ENCODE measurements at regions not wholly inside any gene's neighbourhood (a gene's known extent, or its start where the extent isn't known, plus 50 kb on each side); places are given as distances from the start of the nearest gene placed in this dataset.
"Not testable (repeated sequence)": the region's sequence is repeated elsewhere in the genome, so short reads cannot be mapped to it uniquely, and the experiment has no call there.

- ChIA-PET CTCF (no interaction called here), POLR2A (no interaction called here)
- Mint-ChIP-seq H3K9me3 (ENCODE audit: insufficient read depth) (no peaks in the 10 kb centered on the region), H3K4me1 (ENCODE audit: low read depth) (no peaks in the 10 kb centered on the region), H3K27me3 (ENCODE audit: low read depth) (peaks cover 19% of the 10 kb centered on the region), H3K36me3 (ENCODE audit: low read depth) (no peaks in the 10 kb centered on the region), H3K4me3 (no peak overlapping the region), H3K27ac (no peak overlapping the region)
- DNase-seq (no peak), ATAC-seq (no peak)
Observed at GRCh38 chr17:77804796-77805426, 153.6 kb upstream of the TNRC6C start.

GRCh38 chr17:77805970-77806369, 152.5 kb upstream of the TNRC6C start:
- not testable (repeated sequence) for H3K36me3 Mint-ChIP-seq (ENCODE audit: low read depth)

GRCh38 chr17:77807051-77807745, 151.3 kb upstream of the TNRC6C start:
- H3K27ac Mint-ChIP-seq, result no peak overlapping the region
- no peak overlapping the region for H3K4me3 Mint-ChIP-seq
- peaks cover 8% of the 10 kb centered on the region for H3K27me3 Mint-ChIP-seq (ENCODE audit: low read depth)
- ATAC-seq (no peak), DNase-seq (no peak)
- H3K36me3 Mint-ChIP-seq (ENCODE audit: low read depth), result no peaks in the 10 kb centered on the region
- H3K9me3 Mint-ChIP-seq (ENCODE audit: insufficient read depth), result no peaks in the 10 kb centered on the region
- ChIA-PET POLR2A (no interaction called here), CTCF (no interaction called here)
- H3K4me1 Mint-ChIP-seq (ENCODE audit: low read depth), result no peaks in the 10 kb centered on the region

More at GRCh38 chr17:77805970-77806369, 152.5 kb upstream of the TNRC6C start:
- ATAC-seq; POLR2A ChIA-PET; H3K4me1 Mint-ChIP-seq (ENCODE audit: low read depth); H3K4me3 Mint-ChIP-seq; H3K9me3 Mint-ChIP-seq (ENCODE audit: insufficient read depth); DNase-seq; CTCF ChIA-PET; H3K27ac Mint-ChIP-seq: not testable (repeated sequence)
- peaks cover 16% of the 10 kb centered on the region for H3K27me3 Mint-ChIP-seq (ENCODE audit: low read depth)

GRCh38 chr17:77807746-77808441, 150.6 kb upstream of the TNRC6C start:
- POLR2A ChIA-PET, result no interaction called here
- no peak overlapping the region for H3K4me3 Mint-ChIP-seq

GRCh38 chr17:77808686-77809425, 149.6 kb upstream of the TNRC6C start:
- POLR2A ChIA-PET, result no interaction called here
- DNase-seq (no peak), ATAC-seq (no peak)
- H3K27ac Mint-ChIP-seq, result no peak overlapping the region
- CTCF ChIA-PET, result no interaction called here
- no peak overlapping the region for H3K4me3 Mint-ChIP-seq
- H3K36me3 Mint-ChIP-seq (ENCODE audit: low read depth), result no peaks in the 10 kb centered on the region
- peaks cover 2% of the 10 kb centered on the region for H3K27me3 Mint-ChIP-seq (ENCODE audit: low read depth)
- H3K9me3 Mint-ChIP-seq (ENCODE audit: insufficient read depth), result no peaks in the 10 kb centered on the region
- no peaks in the 10 kb centered on the region for H3K4me1 Mint-ChIP-seq (ENCODE audit: low read depth)

More at GRCh38 chr17:77807746-77808441, 150.6 kb upstream of the TNRC6C start:
- DNase-seq (no peak), ATAC-seq (no peak)
- H3K4me1 Mint-ChIP-seq (ENCODE audit: low read depth), result no peaks in the 10 kb centered on the region
- peaks cover 4% of the 10 kb centered on the region for H3K27me3 Mint-ChIP-seq (ENCODE audit: low read depth)
- no peaks in the 10 kb centered on the region for H3K9me3 Mint-ChIP-seq (ENCODE audit: insufficient read depth)
- H3K27ac Mint-ChIP-seq, result no peak overlapping the region
- H3K36me3 Mint-ChIP-seq (ENCODE audit: low read depth), result no peaks in the 10 kb centered on the region
- CTCF ChIA-PET, result no interaction called here

GRCh38 chr17:77809814-77810213, 148.7 kb upstream of the TNRC6C start:
- POLR2A ChIA-PET, result no interaction called here
- Mint-ChIP-seq H3K27ac (no peak overlapping the region), H3K4me3 (no peak overlapping the region), H3K27me3 (ENCODE audit: low read depth) (no peaks in the 10 kb centered on the region), H3K9me3 (ENCODE audit: insufficient read depth) (no peaks in the 10 kb centered on the region), H3K4me1 (ENCODE audit: low read depth) (no peaks in the 10 kb centered on the region), H3K36me3 (ENCODE audit: low read depth) (no peaks in the 10 kb centered on the region)
- DNase-seq, result no peak
- ATAC-seq, result no peak
- CTCF ChIA-PET, result no interaction called here

- no peaks in the 10 kb centered on the region for H3K4me1 Mint-ChIP-seq (ENCODE audit: low read depth)
- POLR2A ChIA-PET, result no interaction called here
Observed at GRCh38 chr17:77810536-77810935, 148.0 kb upstream of the TNRC6C start.

GRCh38 chr17:77811521-77811920, 147.0 kb upstream of the TNRC6C start:
- no peaks in the 10 kb centered on the region for H3K36me3 Mint-ChIP-seq (ENCODE audit: low read depth)
- no peaks in the 10 kb centered on the region for H3K9me3 Mint-ChIP-seq (ENCODE audit: insufficient read depth)
- ATAC-seq, result no peak
- ChIA-PET POLR2A (no interaction called here), CTCF (no interaction called here)
- H3K4me1 Mint-ChIP-seq (ENCODE audit: low read depth), result no peaks in the 10 kb centered on the region
- no peak overlapping the region for H3K27ac Mint-ChIP-seq
- H3K27me3 Mint-ChIP-seq (ENCODE audit: low read depth), result no peaks in the 10 kb centered on the region
- no peak for DNase-seq
- H3K4me3 Mint-ChIP-seq, result no peak overlapping the region

More at GRCh38 chr17:77810536-77810935, 148.0 kb upstream of the TNRC6C start:
- H3K4me3 Mint-ChIP-seq, result no peak overlapping the region
- H3K27ac Mint-ChIP-seq, result no peak overlapping the region
- CTCF ChIA-PET, result no interaction called here
- ATAC-seq, result no peak
- H3K9me3 Mint-ChIP-seq (ENCODE audit: insufficient read depth), result no peaks in the 10 kb centered on the region
- no peak for DNase-seq
- H3K36me3 Mint-ChIP-seq (ENCODE audit: low read depth), result no peaks in the 10 kb centered on the region
- H3K27me3 Mint-ChIP-seq (ENCODE audit: low read depth), result no peaks in the 10 kb centered on the region

- ChIA-PET CTCF (no interaction called here), POLR2A (no interaction called here)
- H3K36me3 Mint-ChIP-seq (ENCODE audit: low read depth), result no peaks in the 10 kb centered on the region
- H3K27ac Mint-ChIP-seq, result no peak overlapping the region
- H3K4me1 Mint-ChIP-seq (ENCODE audit: low read depth), result no peaks in the 10 kb centered on the region
- H3K27me3 Mint-ChIP-seq (ENCODE audit: low read depth), result peaks cover 8% of the 10 kb centered on the region
- H3K4me3 Mint-ChIP-seq, result no peak overlapping the region
- DNase-seq (no peak), ATAC-seq (no peak)
- H3K9me3 Mint-ChIP-seq (ENCODE audit: insufficient read depth), result no peaks in the 10 kb centered on the region
Observed at GRCh38 chr17:77814091-77814772, 144.3 kb upstream of the TNRC6C start.

- no peaks in the 10 kb centered on the region for H3K9me3 Mint-ChIP-seq (ENCODE audit: insufficient read depth)
- DNase-seq, result no peak
- CTCF ChIA-PET, result interaction anchor here (1.5 kb wide), 1 partner anchor 31 kb away, joined by 4 read pairs; no protein-coding TSS in a partner anchor
- no peak overlapping the region for H3K27ac Mint-ChIP-seq
- H3K4me1 Mint-ChIP-seq (ENCODE audit: low read depth), result no peaks in the 10 kb centered on the region
- POLR2A ChIA-PET, result no interaction called here
- ATAC-seq, result no peak
- H3K4me3 Mint-ChIP-seq, result no peak overlapping the region
- H3K36me3 Mint-ChIP-seq (ENCODE audit: low read depth), result no peaks in the 10 kb centered on the region
- peaks cover 8% of the 10 kb centered on the region for H3K27me3 Mint-ChIP-seq (ENCODE audit: low read depth)
Observed at GRCh38 chr17:77815127-77815905, 143.2 kb upstream of the TNRC6C start.

GRCh38 chr17:77817953-77818352, 140.6 kb upstream of the TNRC6C start:
- H3K36me3 Mint-ChIP-seq (ENCODE audit: low read depth), result no peaks in the 10 kb centered on the region
- H3K4me1 Mint-ChIP-seq (ENCODE audit: low read depth), result no peaks in the 10 kb centered on the region
- peaks cover 13% of the 10 kb centered on the region for H3K27me3 Mint-ChIP-seq (ENCODE audit: low read depth)
- DNase-seq (no peak), ATAC-seq (no peak)
- H3K9me3 Mint-ChIP-seq (ENCODE audit: insufficient read depth), result no peaks in the 10 kb centered on the region
- ChIA-PET POLR2A (no interaction called here), CTCF (no interaction called here)
- no peak overlapping the region for H3K27ac Mint-ChIP-seq
- no peak overlapping the region for H3K4me3 Mint-ChIP-seq

All from activated CD8-positive, alpha-beta T cell treated with anti-CD3 and anti-CD28 coated beads, Interleukin-2, amount 10 ng/mL, durations not matched to agents 7 days and 5 days (primary cell).